ENCODE measurements at regions not wholly inside any gene's neighbourhood (a gene's known extent, or its start where the extent isn't known, plus 50 kb on each side); places are given as distances from the start of the nearest gene placed in this dataset.

DNA sequence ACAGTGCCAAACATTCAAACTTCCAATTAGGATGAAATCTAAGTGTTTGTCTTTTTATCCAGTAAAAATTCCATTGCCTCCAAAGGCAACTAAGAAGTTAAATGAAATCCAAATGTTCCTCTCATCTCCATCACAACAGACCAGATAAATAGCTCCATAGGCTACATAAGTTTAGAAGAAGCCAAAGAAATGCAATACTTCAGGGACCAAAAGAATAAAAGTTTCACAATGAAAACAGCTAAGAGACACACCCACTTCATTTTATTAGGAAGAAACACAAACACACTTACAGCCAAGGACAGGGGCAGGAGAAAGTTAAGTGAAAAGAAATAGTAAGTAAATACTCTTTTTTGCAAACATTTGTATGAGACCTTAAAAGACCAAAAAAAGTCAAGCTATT lies 88.5 kb upstream of the CCDC150 start:
- DNase-seq = no peak
- H3K4me1 ChIP-seq = no peaks in the 10 kb centered on the region
- intact Hi-C loops (cut with DNase I; ENCODE audit: low total_unique reads) = no loop called here
- H3K27me3 ChIP-seq = no peaks in the 10 kb centered on the region
- no peak overlapping the region for H3K4me3 ChIP-seq
- H3K9me3 ChIP-seq = no peaks in the 10 kb centered on the region
- no peak for TF ChIP-seq EP300 (IDR thresholded peaks at IDR 0.05; ENCODE audit: low read depth)
- TF ChIP-seq, protein P1, sequence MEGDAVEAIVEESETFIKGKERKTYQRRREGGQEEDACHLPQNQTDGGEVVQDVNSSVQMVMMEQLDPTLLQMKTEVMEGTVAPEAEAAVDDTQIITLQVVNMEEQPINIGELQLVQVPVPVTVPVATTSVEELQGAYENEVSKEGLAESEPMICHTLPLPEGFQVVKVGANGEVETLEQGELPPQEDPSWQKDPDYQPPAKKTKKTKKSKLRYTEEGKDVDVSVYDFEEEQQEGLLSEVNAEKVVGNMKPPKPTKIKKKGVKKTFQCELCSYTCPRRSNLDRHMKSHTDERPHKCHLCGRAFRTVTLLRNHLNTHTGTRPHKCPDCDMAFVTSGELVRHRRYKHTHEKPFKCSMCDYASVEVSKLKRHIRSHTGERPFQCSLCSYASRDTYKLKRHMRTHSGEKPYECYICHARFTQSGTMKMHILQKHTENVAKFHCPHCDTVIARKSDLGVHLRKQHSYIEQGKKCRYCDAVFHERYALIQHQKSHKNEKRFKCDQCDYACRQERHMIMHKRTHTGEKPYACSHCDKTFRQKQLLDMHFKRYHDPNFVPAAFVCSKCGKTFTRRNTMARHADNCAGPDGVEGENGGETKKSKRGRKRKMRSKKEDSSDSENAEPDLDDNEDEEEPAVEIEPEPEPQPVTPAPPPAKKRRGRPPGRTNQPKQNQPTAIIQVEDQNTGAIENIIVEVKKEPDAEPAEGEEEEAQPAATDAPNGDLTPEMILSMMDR (IDR thresholded peaks at IDR 0.05) = no peak
- TF ChIP-seq POLR2A (IDR thresholded peaks at IDR 0.05) = no peak
- TF ChIP-seq POLR2AphosphoS5 (IDR thresholded peaks at IDR 0.05) = no peak
- no peak overlapping the region for H3K27ac ChIP-seq
- H3K36me3 ChIP-seq = no peaks in the 10 kb centered on the region
- in situ Hi-C loops (cut with MboI; ENCODE audit: low pct_ligation_motif_present in 1 of 4, low pct_unique_long_range_greater_than_20kb in 1 of 4, low sequenced_read_pairs in 3 of 4) = no loop called here

DNA sequence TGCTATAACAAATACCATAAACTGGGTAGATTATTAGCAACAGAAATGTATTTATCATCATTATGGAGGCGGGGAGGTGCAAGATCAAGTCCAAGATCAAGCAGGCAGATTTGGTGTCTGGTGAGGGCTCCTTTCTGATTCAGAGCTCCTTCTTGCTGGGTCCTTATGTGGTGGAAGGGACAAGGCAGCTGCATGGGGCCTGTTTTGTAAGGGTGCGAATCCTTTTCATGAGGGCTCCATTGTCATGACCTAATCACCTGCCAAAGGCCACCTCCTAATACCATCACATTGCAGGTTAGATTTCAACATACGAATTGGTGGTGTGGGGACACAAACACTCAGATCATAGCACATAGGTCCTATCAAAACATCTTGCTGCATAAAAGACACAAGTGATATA lies 84.4 kb upstream of the CCDC150 start:
- no peaks in the 10 kb centered on the region for H3K36me3 ChIP-seq
- TF ChIP-seq, protein P1 (IDR thresholded peaks at IDR 0.05) = no peak
- no peak for TF ChIP-seq POLR2AphosphoS5 (IDR thresholded peaks at IDR 0.05)
- no peak for TF ChIP-seq EP300 (IDR thresholded peaks at IDR 0.05; ENCODE audit: low read depth)
- TF ChIP-seq POLR2A (IDR thresholded peaks at IDR 0.05) = no peak
- DNase-seq = no peak
- in situ Hi-C loops (cut with MboI; ENCODE audit: low pct_ligation_motif_present in 1 of 4, low pct_unique_long_range_greater_than_20kb in 1 of 4, low sequenced_read_pairs in 3 of 4) = no loop called here
- H3K4me1 ChIP-seq = no peaks in the 10 kb centered on the region
- 83% methylated on average over 3 of the region's 3 CpGs; no CpG with 5 or more reads in 1 of the 2 donors for WGBS, 2 donors (ENCODE audit: low coverage in 1 of 2)
- no peaks in the 10 kb centered on the region for H3K9me3 ChIP-seq
- H3K4me3 ChIP-seq = no peak overlapping the region
- H3K27ac ChIP-seq = no peak overlapping the region
- no peaks in the 10 kb centered on the region for H3K27me3 ChIP-seq
- intact Hi-C loops (cut with DNase I; ENCODE audit: low total_unique reads) = no loop called here

DNA sequence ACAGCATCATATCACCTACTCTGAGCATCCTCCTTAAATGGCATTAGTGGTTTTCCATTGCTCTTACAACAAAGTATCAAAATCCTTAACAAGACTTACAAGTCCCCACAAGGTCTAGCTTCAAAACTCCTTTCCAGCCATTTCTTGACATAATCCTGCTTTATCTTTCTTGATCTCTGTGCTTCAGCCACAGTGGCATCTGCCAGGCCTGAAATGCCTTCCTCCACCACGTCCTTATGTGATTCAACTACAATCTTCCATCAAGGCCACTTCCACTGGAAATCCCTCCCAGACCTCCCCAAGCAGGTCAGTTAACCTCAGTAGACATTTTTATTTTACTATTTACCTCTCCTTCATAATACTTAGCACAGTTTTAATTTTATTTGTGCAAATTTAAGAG lies 83.8 kb upstream of the CCDC150 start:
- H3K27ac ChIP-seq = no peak overlapping the region
- no peaks in the 10 kb centered on the region for H3K27me3 ChIP-seq
- in situ Hi-C loops (cut with MboI; ENCODE audit: low pct_ligation_motif_present in 1 of 4, low pct_unique_long_range_greater_than_20kb in 1 of 4, low sequenced_read_pairs in 3 of 4) = no loop called here
- H3K9me3 ChIP-seq = no peaks in the 10 kb centered on the region
- no peak overlapping the region for H3K4me3 ChIP-seq
- no peak for TF ChIP-seq POLR2AphosphoS5 (IDR thresholded peaks at IDR 0.05)
- TF ChIP-seq, protein P1 (IDR thresholded peaks at IDR 0.05) = no peak
- TF ChIP-seq POLR2A (IDR thresholded peaks at IDR 0.05) = no peak
- TF ChIP-seq EP300 (IDR thresholded peaks at IDR 0.05; ENCODE audit: low read depth) = no peak
- DNase-seq = no peak
- intact Hi-C loops (cut with DNase I; ENCODE audit: low total_unique reads) = no loop called here
- 46 to 50% methylated on average over 1 of the region's 1 CpG for WGBS, 2 donors (ENCODE audit: low coverage in 1 of 2)
- H3K36me3 ChIP-seq = no peaks in the 10 kb centered on the region
- no peaks in the 10 kb centered on the region for H3K4me1 ChIP-seq

DNA sequence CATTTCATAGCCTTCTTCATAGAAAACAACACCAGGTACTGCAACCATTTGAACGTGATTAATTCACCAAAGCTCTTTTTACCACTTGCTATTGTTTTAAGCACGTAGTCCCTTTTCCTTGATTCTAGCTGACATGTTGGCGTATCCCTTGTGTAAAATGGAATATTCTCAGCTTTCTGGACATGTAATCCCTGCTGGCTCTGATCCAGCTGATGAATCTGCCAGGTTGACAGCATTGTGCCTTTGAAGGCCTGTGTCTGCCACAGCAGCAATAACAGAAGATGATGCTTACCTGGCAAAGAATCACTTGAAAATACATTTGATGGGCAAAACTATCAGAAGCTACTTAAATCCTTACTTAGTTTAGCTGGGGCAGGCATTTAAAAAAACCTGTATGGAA lies 81.0 kb upstream of the CCDC150 start:
- intact Hi-C loops (cut with DNase I; ENCODE audit: low total_unique reads) = no loop called here
- no peak for DNase-seq
- in situ Hi-C loops (cut with MboI; ENCODE audit: low pct_ligation_motif_present in 1 of 4, low pct_unique_long_range_greater_than_20kb in 1 of 4, low sequenced_read_pairs in 3 of 4) = no loop called here

More for the DNA sequence above, 81.0 kb upstream of the CCDC150 start:
- TF ChIP-seq EP300 (IDR thresholded peaks at IDR 0.05; ENCODE audit: low read depth) (no peak), POLR2AphosphoS5 (IDR thresholded peaks at IDR 0.05) (no peak), POLR2A (IDR thresholded peaks at IDR 0.05) (no peak)
- TF ChIP-seq, protein P1 (IDR thresholded peaks at IDR 0.05) = no peak
- WGBS, 2 donors (ENCODE audit: low coverage in 1 of 2) = 77 to 78% methylated on average over 3 of the region's 3 CpGs
- no peak overlapping the region for H3K27ac ChIP-seq
- H3K9me3 ChIP-seq = no peaks in the 10 kb centered on the region
- H3K27me3 ChIP-seq = no peaks in the 10 kb centered on the region
- no peaks in the 10 kb centered on the region for H3K4me1 ChIP-seq
- no peak overlapping the region for H3K4me3 ChIP-seq
- H3K36me3 ChIP-seq = no peaks in the 10 kb centered on the region

All from transverse colon (tissue), 4 donors.